AG09309 (cell line): ENCODE measurements at regions not wholly inside any gene's neighbourhood (a gene's known extent, or its start where the extent isn't known, plus 50 kb on each side); places are given as distances from the start of the nearest gene placed in this dataset.

Experiments used
- DNase-seq: peaks from one replicate; pipeline ENCODE4 v3.0.0-alpha.2; 2010; ENCODE audit warnings: low read depth
- H3K4me3 ChIP-seq: 2 replicates; pipeline ENCODE4 v1.5.1; 2011; ENCODE audit warnings: mild to moderate bottlenecking, low read depth, low read length, moderate library complexity; ENCODE audit not compliant: control insufficient read depth
- CTCF ChIP-seq: IDR thresholded peaks from 2 replicates; pipeline ENCODE4 v1.5.1; 2011; ENCODE audit warnings: mild to moderate bottlenecking, low read depth, low read length, inconsistent platforms; ENCODE audit not compliant: insufficient read depth, control insufficient read depth; ENCODE audit errors: missing control alignments

- no peak for TF ChIP-seq CTCF
- H3K4me3 ChIP-seq, result no peak overlapping the region
- DNase-seq, result no peak
These were observed 171.5 kb downstream of the NUP210 start for GRCh38 chr3:13248640-13249039.

- no peak for DNase-seq
- H3K4me3 ChIP-seq, result no peak overlapping the region
- no peak for TF ChIP-seq CTCF
These were observed 172.4 kb upstream of the IQSEC1 start for GRCh38 chr3:13245615-13245978.

- no peak for DNase-seq
- TF ChIP-seq CTCF, result no peak
- no peak overlapping the region for H3K4me3 ChIP-seq
These were observed 170.4 kb upstream of the IQSEC1 start for GRCh38 chr3:13243586-13243985.

GRCh38 chr3:13242364-13242737 is 169.1 kb upstream of the IQSEC1 start:
- no peak for TF ChIP-seq CTCF
- H3K4me3 ChIP-seq, result no peak overlapping the region
- DNase-seq, result no peak

- TF ChIP-seq CTCF, result no peak
- no peak overlapping the region for H3K4me3 ChIP-seq
- no peak for DNase-seq
These were observed 168.6 kb upstream of the IQSEC1 start for GRCh38 chr3:13241621-13242363.

GRCh38 chr3:13240928-13241618 is 167.8 kb upstream of the IQSEC1 start:
- no peak for DNase-seq
- H3K4me3 ChIP-seq, result no peak overlapping the region
- no peak for TF ChIP-seq CTCF

GRCh38 chr3:13239467-13239760 is 166.2 kb upstream of the IQSEC1 start:
- no peak for DNase-seq
- no peak for TF ChIP-seq CTCF
- no peak overlapping the region for H3K4me3 ChIP-seq
